Left renal pelvis (tissue), 4 donors: ENCODE measurements at regions not wholly inside any gene's neighbourhood (a gene's known extent, or its start where the extent isn't known, plus 50 kb on each side); places are given as distances from the start of the nearest gene placed in this dataset.
"Not testable (repeated sequence)": the region's sequence is repeated elsewhere in the genome, so short reads cannot be mapped to it uniquely, and the experiment has no call there.

Experiments
- DNase-seq, 4 donors: peaks; one replicate each; pipeline ENCODE4 v3.0.0-alpha.2; 2013; ENCODE audit warnings: low read depth in 4 of 4, low spot score in 3 of 4

GRCh38 chr10:89942217-89942616 lies 240.8 kb downstream of the KIF20B start:
- DNase-seq = no peak

GRCh38 chr10:89944138-89944537 lies 242.7 kb downstream of the KIF20B start:
- DNase-seq = no peak

- no peak for DNase-seq
Observed at GRCh38 chr10:89946106-89946505, 244.7 kb downstream of the KIF20B start.

- DNase-seq = no peak
Observed at GRCh38 chr10:89949496-89949895, 248.1 kb downstream of the KIF20B start.

- DNase-seq = no peak
Observed at GRCh38 chr10:89952325-89952724, 250.9 kb downstream of the KIF20B start.

- no peak for DNase-seq
Observed at GRCh38 chr10:89952751-89953150, 251.4 kb downstream of the KIF20B start.

GRCh38 chr10:89954061-89954460 lies 252.7 kb downstream of the KIF20B start:
- no peak for DNase-seq

GRCh38 chr10:89954787-89955566 lies 253.6 kb downstream of the KIF20B start:
- DNase-seq = no peak

- no peak for DNase-seq
Observed at GRCh38 chr10:89959433-89960110, 258.2 kb downstream of the KIF20B start.

GRCh38 chr10:89963451-89964102 lies 262.2 kb downstream of the KIF20B start:
- no peak for DNase-seq

GRCh38 chr10:89966211-89966610 lies 264.8 kb downstream of the KIF20B start:
- DNase-seq = no peak

- DNase-seq = no peak
Observed at GRCh38 chr10:89973326-89973725, 271.9 kb downstream of the KIF20B start.

- no peak for DNase-seq
Observed at GRCh38 chr10:89975071-89975470, 273.7 kb downstream of the KIF20B start.

GRCh38 chr10:89975771-89976170 lies 274.4 kb downstream of the KIF20B start:
- no peak for DNase-seq

- DNase-seq = no peak
Observed at GRCh38 chr10:89978081-89978480, 276.7 kb downstream of the KIF20B start.

GRCh38 chr10:89979726-89980125 lies 278.3 kb downstream of the KIF20B start:
- DNase-seq = no peak

GRCh38 chr10:89980166-89980565 lies 278.8 kb downstream of the KIF20B start:
- no peak for DNase-seq

- no peak for DNase-seq
Observed at GRCh38 chr10:89981891-89982290, 280.5 kb downstream of the KIF20B start.

GRCh38 chr10:89985446-89985845 lies 284.1 kb downstream of the KIF20B start:
- DNase-seq = no peak

GRCh38 chr10:89988361-89988760 lies 287.0 kb downstream of the KIF20B start:
- not testable (repeated sequence) for DNase-seq

- DNase-seq = no peak
Observed at GRCh38 chr10:89992575-89992974, 291.2 kb downstream of the KIF20B start.

- no peak for DNase-seq
Observed at GRCh38 chr10:90007226-90007625, 305.8 kb downstream of the KIF20B start.
